Hematopoietic multipotent progenitor cell treated with erythropoietin and hydrocortisone succinate and interleukin-3 and kit ligand, for 6 days (in vitro differentiated cells): ENCODE measurements at regions not wholly inside any gene's neighbourhood (a gene's known extent, or its start where the extent isn't known, plus 50 kb on each side); places are given as distances from the start of the nearest gene placed in this dataset.

Experiments
- DNase-seq: peaks from one replicate; pipeline ENCODE4 v3.0.0-alpha.2; 2015

- no peak for DNase-seq
These were observed 58.6 kb upstream of the OSR1 start for GRCh38 chr2:19416784-19417684.

DNA sequence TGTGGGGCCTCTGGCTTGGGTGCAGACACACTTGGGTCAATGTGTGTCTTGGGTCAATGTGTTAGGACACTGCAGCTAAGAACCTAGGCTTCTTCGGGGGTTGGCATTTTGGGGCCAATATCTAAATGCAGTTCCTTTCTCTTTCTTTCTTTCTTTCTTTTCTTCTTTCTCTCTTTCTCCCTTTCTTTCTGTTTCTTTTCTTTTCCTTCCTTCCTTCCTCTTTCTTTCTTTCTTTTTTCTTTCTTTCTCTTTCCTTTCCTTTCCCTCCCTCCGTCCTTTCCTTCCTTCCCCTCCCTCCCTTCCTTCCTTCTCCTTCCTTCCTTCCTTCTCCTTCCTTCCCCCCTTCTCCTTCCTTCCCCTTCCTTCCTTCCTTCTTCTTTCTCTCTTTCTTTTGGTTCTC, 57.7 kb upstream of the OSR1 start:
- DNase-seq = no peak

GRCh38 chr2:19409046-19409445, 50.6 kb upstream of the OSR1 start:
- DNase-seq = no peak

DNA sequence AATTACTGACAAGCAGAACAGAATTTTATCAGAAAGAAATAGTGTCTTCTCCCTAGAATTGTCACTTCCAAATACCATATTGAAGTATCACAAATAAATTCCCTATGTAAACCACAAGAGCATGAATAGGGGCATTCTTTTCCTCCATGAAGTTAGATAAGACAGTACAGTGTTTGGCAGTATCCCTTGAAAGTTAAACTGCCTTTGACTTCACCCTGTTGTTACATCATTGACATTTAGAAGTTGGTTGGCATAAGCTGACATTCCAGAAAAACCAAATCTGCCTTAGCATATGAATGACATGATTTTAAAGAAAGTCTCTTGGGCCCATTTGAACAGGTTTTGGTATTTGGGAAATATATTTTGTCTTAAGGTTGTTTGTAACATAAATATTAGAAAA, 50.2 kb upstream of the OSR1 start:
- DNase-seq = no peak
